ENCODE measurements at regions not wholly inside any gene's neighbourhood (a gene's known extent, or its start where the extent isn't known, plus 50 kb on each side); places are given as distances from the start of the nearest gene placed in this dataset.

- no peak for DNase-seq (ENCODE audit: low read depth)
- H3K4me3 ChIP-seq (ENCODE audit: low read depth, low read length) = no peak overlapping the region
Observed at GRCh38 chr12:115102450-115102849, 418.5 kb upstream of the TBX3 start.

- DNase-seq (ENCODE audit: low read depth) = no peak
Observed at GRCh38 chr12:115101520-115101919, 417.5 kb upstream of the TBX3 start.

GRCh38 chr12:115097416-115097815 lies 413.4 kb upstream of the TBX3 start:
- H3K4me3 ChIP-seq (ENCODE audit: low read depth, low read length) = no peak overlapping the region
- DNase-seq (ENCODE audit: low read depth) = no peak

More at GRCh38 chr12:115101520-115101919, 417.5 kb upstream of the TBX3 start:
- no peak overlapping the region for H3K4me3 ChIP-seq (ENCODE audit: low read depth, low read length)

- no peak for DNase-seq (ENCODE audit: low read depth)
- H3K4me3 ChIP-seq (ENCODE audit: low read depth, low read length) = no peak overlapping the region
Observed at GRCh38 chr12:115096588-115097397, 412.8 kb upstream of the TBX3 start.

DNA sequence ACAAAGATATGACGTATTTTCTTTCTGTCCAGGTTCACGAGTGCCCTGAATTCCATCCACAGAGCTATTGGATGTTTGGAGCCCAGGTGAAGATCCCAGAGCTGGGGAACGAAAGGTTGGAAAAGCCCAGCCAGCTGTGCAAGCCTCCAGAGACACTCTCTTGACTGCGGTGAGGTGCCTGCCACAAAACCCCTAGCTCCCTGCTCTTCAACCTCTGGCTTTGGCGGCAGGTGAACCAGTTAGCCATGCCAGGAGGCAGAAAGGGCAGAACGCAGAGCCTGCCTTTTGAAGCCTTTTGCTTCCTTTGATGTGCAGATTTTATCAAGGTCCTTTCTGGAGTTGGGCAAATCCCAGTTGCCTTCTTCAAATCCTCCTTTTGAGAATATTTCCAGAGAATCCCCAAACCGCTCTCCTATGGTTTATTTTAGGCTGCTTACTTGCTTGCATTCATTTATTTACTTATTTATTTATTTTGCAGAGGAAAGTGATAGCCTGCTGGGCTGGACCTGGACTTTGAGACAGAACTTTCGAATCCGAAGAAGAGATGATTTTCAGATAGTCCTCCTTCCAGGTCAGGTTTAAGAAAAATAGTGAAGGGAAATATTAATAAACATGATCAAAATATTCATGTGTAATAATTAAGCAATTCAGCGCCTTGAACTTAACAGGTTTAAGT lies 411.2 kb upstream of the TBX3 start:
- no peak for DNase-seq (ENCODE audit: low read depth)

GRCh38 chr12:115094163-115094816 lies 410.3 kb upstream of the TBX3 start:
- no peak for DNase-seq (ENCODE audit: low read depth)
- H3K4me3 ChIP-seq (ENCODE audit: low read depth, low read length) = no peak overlapping the region

More for the DNA sequence above, 411.2 kb upstream of the TBX3 start:
- H3K4me3 ChIP-seq (ENCODE audit: low read depth, low read length) = no peak overlapping the region

DNA sequence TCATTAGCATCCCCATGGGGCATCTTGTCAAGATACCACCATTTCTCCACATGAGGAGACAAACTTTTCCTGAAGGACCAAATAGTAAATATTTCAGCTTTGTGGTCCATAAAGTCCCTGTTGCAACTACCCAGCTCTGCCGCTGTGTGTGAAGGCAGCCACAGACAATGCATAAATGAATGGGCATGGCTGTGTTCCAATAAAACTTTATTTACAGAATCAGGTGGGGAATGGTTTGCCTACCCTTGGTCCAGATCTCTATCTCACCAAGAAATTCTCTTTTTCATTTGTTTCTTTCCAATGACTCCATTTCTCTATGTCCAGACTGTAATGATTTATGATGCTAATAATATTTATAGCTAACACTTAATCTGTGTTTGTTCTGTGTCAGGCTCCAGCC lies 409.3 kb upstream of the TBX3 start:
- H3K4me3 ChIP-seq (ENCODE audit: low read depth, low read length) = no peak overlapping the region
- DNase-seq (ENCODE audit: low read depth) = no peak

GRCh38 chr12:115090783-115091182 lies 406.8 kb upstream of the TBX3 start:
- no peak for DNase-seq (ENCODE audit: low read depth)
- H3K4me3 ChIP-seq (ENCODE audit: low read depth, low read length) = no peak overlapping the region

GRCh38 chr12:115088995-115089841 lies 405.2 kb upstream of the TBX3 start:
- no peak overlapping the region for H3K4me3 ChIP-seq (ENCODE audit: low read depth, low read length)
- DNase-seq (ENCODE audit: low read depth) = no peak

DNA sequence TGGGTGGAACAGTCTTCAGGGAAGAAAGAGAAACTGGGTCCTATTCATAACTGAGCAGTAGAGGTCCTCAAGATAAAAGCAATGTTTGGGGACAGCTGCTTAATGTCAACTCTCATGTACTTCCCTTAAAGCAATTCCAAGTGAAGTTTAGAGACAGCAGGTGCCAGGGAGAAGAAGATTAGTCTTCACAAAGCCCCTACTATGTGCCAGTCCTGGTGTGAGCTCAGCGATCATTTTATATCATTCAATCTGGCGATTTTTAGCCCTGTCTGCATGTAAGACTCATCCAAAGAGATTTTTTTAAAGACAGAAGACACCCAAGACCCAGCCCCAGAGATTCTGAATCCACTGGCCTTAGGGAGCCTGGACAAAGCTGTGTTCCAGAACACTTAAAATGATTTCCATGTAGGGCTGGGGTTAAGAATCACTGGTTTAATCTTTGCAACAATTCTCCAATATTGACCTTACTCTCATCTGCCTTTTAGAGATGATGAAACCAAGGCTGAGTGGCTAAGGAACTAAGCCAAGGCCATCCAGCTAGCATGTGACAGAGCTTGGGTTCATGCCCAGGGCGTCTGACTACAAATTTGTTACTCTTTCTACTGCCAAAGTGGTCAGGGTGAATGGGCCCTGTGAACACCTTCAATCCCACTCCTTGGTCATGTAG lies 404.5 kb upstream of the TBX3 start:
- no peak for DNase-seq (ENCODE audit: low read depth)
- no peak overlapping the region for H3K4me3 ChIP-seq (ENCODE audit: low read depth, low read length)

DNA sequence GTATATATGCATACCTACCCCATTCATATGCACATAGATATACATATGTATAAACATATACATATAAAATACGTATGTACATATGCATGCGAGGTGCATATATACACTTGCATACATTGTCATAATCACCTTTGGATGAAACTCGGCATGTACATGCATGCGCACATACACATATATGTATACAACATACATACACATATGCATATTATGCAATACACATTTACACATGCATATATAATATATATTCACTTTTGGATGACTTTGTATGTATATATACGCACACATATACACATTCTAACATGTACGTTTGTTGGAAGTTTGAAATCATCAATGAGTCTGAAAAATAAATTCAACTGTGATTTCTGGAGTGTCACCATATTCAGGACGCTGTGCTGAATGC lies 401.6 kb upstream of the TBX3 start:
- DNase-seq (ENCODE audit: low read depth) = no peak
- no peak overlapping the region for H3K4me3 ChIP-seq (ENCODE audit: low read depth, low read length)

DNA sequence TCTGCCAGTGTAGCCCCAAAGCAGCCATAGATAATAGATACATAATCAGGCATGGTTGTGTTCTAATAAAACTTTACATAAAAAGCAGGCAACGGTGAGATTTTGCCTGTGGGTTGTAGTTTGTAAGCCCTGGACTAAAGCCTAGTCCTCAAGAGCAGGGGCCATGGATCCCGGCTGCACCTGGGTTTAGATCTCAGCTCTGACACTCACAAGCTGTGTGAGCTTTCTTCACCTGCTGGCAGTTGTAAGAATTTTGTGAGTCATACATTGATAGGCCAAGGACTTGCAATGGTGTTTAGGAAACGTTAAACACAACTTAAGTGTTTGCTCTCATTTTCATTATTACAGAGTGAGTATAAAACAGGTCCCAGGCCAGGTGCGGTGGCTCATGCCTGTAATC lies 395.8 kb upstream of the TBX3 start:
- no peak overlapping the region for H3K4me3 ChIP-seq (ENCODE audit: low read depth, low read length)
- DNase-seq (ENCODE audit: low read depth) = no peak

GRCh38 chr12:115078990-115079389 lies 395.0 kb upstream of the TBX3 start:
- no peak overlapping the region for H3K4me3 ChIP-seq (ENCODE audit: low read depth, low read length)
- DNase-seq (ENCODE audit: low read depth) = no peak

DNA sequence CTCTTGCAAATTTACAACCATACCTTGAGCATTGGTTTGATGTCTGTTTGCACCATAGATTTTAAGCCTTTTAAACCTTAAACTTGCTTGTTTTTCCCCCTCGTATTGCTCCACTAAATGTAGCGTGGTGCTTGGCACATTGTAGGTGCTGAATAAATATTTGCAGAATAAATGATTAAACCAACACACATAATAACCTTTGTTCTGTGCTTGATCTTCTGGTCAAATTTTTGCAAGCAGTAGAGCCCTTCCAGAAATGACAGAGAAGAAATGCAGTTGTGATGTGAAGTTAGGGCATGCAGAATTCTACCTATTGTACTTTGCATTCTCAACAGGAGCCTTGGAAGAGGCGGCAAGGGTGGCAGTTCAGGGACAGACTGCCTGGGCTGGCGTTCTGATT lies 394.4 kb upstream of the TBX3 start:
- DNase-seq (ENCODE audit: low read depth) = no peak
- H3K4me3 ChIP-seq (ENCODE audit: low read depth, low read length) = no peak overlapping the region

DNA sequence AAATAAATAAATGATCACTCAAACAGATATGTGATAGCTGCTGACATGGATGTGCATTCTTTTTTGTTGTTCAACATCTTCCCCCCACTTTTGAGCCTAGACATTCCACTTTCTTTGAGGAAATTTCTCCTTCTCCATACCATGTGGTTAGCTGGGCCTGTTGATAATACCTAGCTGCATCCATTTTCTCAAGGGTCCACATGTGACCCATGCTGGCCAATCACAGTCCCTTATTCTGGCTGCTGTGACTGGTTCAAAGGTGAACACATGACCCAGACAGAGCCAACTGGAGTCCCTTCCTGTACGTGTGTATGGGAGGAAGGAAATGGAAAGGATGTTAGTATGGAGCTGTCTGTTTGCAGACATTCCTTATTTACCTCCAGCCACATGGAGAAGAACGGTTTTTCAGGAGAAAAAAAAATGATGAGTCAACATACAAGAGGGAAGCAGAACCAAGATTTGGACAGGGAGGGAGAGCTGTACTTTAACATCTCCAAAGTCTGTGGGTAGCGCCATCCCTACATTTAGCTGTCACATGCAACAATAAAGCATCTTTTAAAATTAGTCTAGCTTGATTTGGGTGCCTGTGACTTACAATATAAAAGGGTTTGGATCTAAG lies 391.7 kb upstream of the TBX3 start:
- DNase-seq (ENCODE audit: low read depth) = no peak
- H3K4me3 ChIP-seq (ENCODE audit: low read depth, low read length) = no peak overlapping the region

GRCh38 chr12:115074617-115075016 lies 390.6 kb upstream of the TBX3 start:
- peak; percentile 3 for DNase-seq (ENCODE audit: low read depth)
- H3K4me3 ChIP-seq (ENCODE audit: low read depth, low read length) = no peak overlapping the region

- DNase-seq (ENCODE audit: low read depth) = no peak
- no peak overlapping the region for H3K4me3 ChIP-seq (ENCODE audit: low read depth, low read length)
Observed at GRCh38 chr12:115072712-115073111, 388.7 kb upstream of the TBX3 start.

DNA sequence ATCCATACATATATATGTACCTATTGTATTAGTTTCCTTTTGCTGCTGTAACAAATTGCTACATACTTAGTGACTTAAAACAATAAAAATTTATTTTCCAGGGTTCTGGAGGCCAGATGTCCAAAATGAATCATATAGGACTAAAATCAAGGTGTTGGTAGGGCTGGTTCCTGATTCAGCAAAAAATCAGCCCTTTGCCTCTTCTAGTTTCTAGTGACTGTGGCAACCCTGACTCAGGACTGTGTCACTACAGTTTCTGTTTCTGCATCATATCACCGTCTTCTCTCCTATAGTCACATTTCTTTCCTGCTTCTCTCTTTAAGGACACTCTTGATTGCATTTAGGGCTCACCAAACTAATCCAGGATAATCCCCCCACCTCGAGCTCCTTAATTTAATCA lies 386.3 kb upstream of the TBX3 start:
- no peak for DNase-seq (ENCODE audit: low read depth)
- H3K4me3 ChIP-seq (ENCODE audit: low read depth, low read length) = no peak overlapping the region

DNA sequence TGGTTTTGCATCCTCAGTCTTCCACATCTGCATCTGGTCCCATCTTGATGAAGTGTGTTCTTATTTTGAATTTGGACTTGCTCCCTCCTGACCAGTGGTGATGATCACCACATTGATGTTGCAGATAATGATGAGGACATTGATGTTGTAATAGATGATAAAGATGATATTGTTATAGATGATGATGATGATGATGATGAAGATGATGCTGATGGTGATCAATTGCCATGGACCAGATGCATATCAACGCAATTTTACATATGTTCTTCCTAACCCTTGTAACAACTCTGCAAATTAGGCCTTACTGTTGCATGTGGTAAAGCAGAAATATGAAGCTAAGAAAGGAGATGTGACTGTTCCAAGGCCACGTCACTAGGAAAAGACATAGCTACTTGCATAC lies 380.3 kb upstream of the TBX3 start:
- H3K4me3 ChIP-seq (ENCODE audit: low read depth, low read length) = no peak overlapping the region
- DNase-seq (ENCODE audit: low read depth) = no peak

Measured in skeletal muscle cell (primary cell).